Keratinocyte (primary cell): ENCODE measurements at regions not wholly inside any gene's neighbourhood (a gene's known extent, or its start where the extent isn't known, plus 50 kb on each side); places are given as distances from the start of the nearest gene placed in this dataset.

Source experiments
- CTCF ChIP-seq, 3 experiments: IDR thresholded peaks in 1 of 3; conservative IDR thresholded peaks in 1 of 3; optimal IDR thresholded peaks in 1 of 3; 2 replicates in 2 of 3; 3 replicates in 1 of 3; pipeline versions ENCODE3 to v1.5.1; 2011; ENCODE audit warnings: low read length in 3 of 3, mild to moderate bottlenecking in 3 of 3, moderate library complexity in 2 of 3, control low read depth in 1 of 3, inconsistent platforms in 1 of 3; ENCODE audit not compliant: insufficient read depth in 2 of 3; ENCODE audit errors: extremely low read depth in 1 of 3
- EZH2 ChIP-seq: IDR thresholded peaks from one replicate; pipeline ENCODE4 v1.6.1; 2012; ENCODE audit warnings: inconsistent platforms, mild to moderate bottlenecking, low read length, moderate library complexity

- TF ChIP-seq CTCF (optimal IDR thresholded peaks at IDR 0.05 in 1 of 3, IDR thresholded peaks at IDR 0.05 in 1 of 3, conservative IDR thresholded peaks at IDR 0.05 in 1 of 3; ENCODE audit: extremely low read depth in 1 of 3, insufficient read depth in 2 of 3, low read length in 3 of 3) (no peak), EZH2 (no peak)
Observed at GRCh38 chr14:71286126-71286525, 378.9 kb downstream of the PCNX1 start.
